ENCODE measurements at regions not wholly inside any gene's neighbourhood (a gene's known extent, or its start where the extent isn't known, plus 50 kb on each side); places are given as distances from the start of the nearest gene placed in this dataset.
"Not testable (repeated sequence)": the region's sequence is repeated elsewhere in the genome, so short reads cannot be mapped to it uniquely, and the experiment has no call there.

GRCh38 chrX:117835034-117835433 lies 281.6 kb downstream of the KLHL13 start:
- H4K20me1 ChIP-seq (ENCODE audit: insufficient read depth), result no peaks in the 10 kb centered on the region
- no peak overlapping the region for H3K4me2 ChIP-seq
- H3K79me2 ChIP-seq (ENCODE audit: insufficient read depth, low read depth), result no peaks in the 10 kb centered on the region
- H3K4me1 ChIP-seq (ENCODE audit: low read depth, poor library complexity, severe bottlenecking), result no peaks in the 10 kb centered on the region
- no peaks in the 10 kb centered on the region for H3K27me3 ChIP-seq (ENCODE audit: insufficient read depth, low read depth)
- no peak overlapping the region for H3K9ac ChIP-seq
- no peak overlapping the region for H2AFZ ChIP-seq (ENCODE audit: low read depth)
- H3K36me3 ChIP-seq (ENCODE audit: insufficient read depth), result no peaks in the 10 kb centered on the region
- no peak overlapping the region for H3K4me3 ChIP-seq (IDR thresholded peaks at IDR 0.05; ENCODE audit: insufficient read depth, low read depth, low read length)
- no peak for TF ChIP-seq CTCF (conservative IDR thresholded peaks at IDR 0.05; ENCODE audit: low read depth, low read length)
- H3K27ac ChIP-seq, result no peak overlapping the region

DNA sequence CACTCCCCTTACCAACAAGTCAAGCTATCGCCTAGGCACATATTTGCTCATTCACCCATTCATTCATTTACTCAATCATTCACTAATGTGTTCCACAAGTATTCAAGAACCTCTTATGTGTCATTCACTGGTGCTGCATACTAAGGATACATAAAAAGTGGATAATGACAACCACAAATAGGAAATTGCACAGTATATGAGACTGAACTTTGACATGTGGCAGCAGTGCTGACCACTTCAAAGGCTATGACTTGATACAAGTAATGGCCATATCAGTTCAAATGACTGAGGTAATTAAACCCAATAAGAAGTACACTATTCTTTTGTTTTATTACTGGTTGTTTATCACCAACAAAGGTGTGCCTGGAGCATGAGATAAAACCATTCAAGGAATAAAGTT lies 282.5 kb downstream of the KLHL13 start:
- Histone ChIP-seq H3K9ac (no peak overlapping the region), H3K27me3 (ENCODE audit: insufficient read depth, low read depth) (no peaks in the 10 kb centered on the region), H2AFZ (ENCODE audit: low read depth) (no peak overlapping the region), H4K20me1 (ENCODE audit: insufficient read depth) (no peaks in the 10 kb centered on the region), H3K4me2 (no peak overlapping the region), H3K4me3 (IDR thresholded peaks at IDR 0.05; ENCODE audit: insufficient read depth, low read depth, low read length) (no peak overlapping the region), H3K4me1 (ENCODE audit: low read depth, poor library complexity, severe bottlenecking) (no peaks in the 10 kb centered on the region), H3K27ac (no peak overlapping the region), H3K79me2 (ENCODE audit: insufficient read depth, low read depth) (no peaks in the 10 kb centered on the region), H3K36me3 (ENCODE audit: insufficient read depth) (no peaks in the 10 kb centered on the region)
- TF ChIP-seq CTCF (conservative IDR thresholded peaks at IDR 0.05; ENCODE audit: low read depth, low read length), result no peak

- H3K27ac ChIP-seq; H3K36me3 ChIP-seq (ENCODE audit: insufficient read depth); H3K4me3 ChIP-seq (IDR thresholded peaks at IDR 0.05; ENCODE audit: insufficient read depth, low read depth, low read length); H3K4me1 ChIP-seq (ENCODE audit: low read depth, poor library complexity, severe bottlenecking); H3K27me3 ChIP-seq (ENCODE audit: insufficient read depth, low read depth); H3K79me2 ChIP-seq (ENCODE audit: insufficient read depth, low read depth); H4K20me1 ChIP-seq (ENCODE audit: insufficient read depth); H3K9ac ChIP-seq; H3K4me2 ChIP-seq; H2AFZ ChIP-seq (ENCODE audit: low read depth): not testable (repeated sequence)
Observed at GRCh38 chrX:117821472-117821871, 295.1 kb downstream of the KLHL13 start.

GRCh38 chrX:117808426-117808825 lies 308.2 kb downstream of the KLHL13 start:
- TF ChIP-seq CTCF (conservative IDR thresholded peaks at IDR 0.05; ENCODE audit: low read depth, low read length), result no peak

DNA sequence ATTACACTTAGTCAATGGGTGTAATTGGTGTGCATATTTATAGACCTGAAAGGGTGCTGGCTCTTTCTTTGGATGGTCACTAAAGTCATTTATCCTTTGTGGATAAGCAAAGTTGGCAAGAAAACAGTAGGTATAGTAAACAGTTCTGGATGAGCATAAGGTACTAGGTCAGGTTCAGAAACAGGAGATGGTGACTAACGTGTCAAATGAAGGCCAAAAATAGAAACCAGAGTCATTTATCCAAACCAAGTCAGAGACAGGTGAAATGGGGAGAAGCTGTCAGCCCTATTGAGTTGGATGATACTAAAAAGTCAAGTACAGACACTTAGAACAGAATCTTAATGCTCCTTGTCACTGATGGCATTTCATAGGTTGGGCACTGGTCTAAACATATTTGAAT lies 313.1 kb downstream of the KLHL13 start:
- Histone ChIP-seq H3K4me1 (ENCODE audit: low read depth, poor library complexity, severe bottlenecking) (no peaks in the 10 kb centered on the region), H3K27ac (no peak overlapping the region), H3K27me3 (ENCODE audit: insufficient read depth, low read depth) (no peaks in the 10 kb centered on the region), H4K20me1 (ENCODE audit: insufficient read depth) (no peaks in the 10 kb centered on the region), H3K4me3 (IDR thresholded peaks at IDR 0.05; ENCODE audit: insufficient read depth, low read depth, low read length) (no peak overlapping the region), H3K36me3 (ENCODE audit: insufficient read depth) (no peaks in the 10 kb centered on the region), H2AFZ (ENCODE audit: low read depth) (no peak overlapping the region), H3K4me2 (no peak overlapping the region), H3K9ac (no peak overlapping the region), H3K79me2 (ENCODE audit: insufficient read depth, low read depth) (no peaks in the 10 kb centered on the region)
- no peak for TF ChIP-seq CTCF (conservative IDR thresholded peaks at IDR 0.05; ENCODE audit: low read depth, low read length)

More at GRCh38 chrX:117808426-117808825, 308.2 kb downstream of the KLHL13 start:
- Histone ChIP-seq H3K4me3 (IDR thresholded peaks at IDR 0.05; ENCODE audit: insufficient read depth, low read depth, low read length) (no peak overlapping the region), H3K36me3 (ENCODE audit: insufficient read depth) (no peaks in the 10 kb centered on the region), H3K27me3 (ENCODE audit: insufficient read depth, low read depth) (no peaks in the 10 kb centered on the region), H3K4me1 (ENCODE audit: low read depth, poor library complexity, severe bottlenecking) (no peaks in the 10 kb centered on the region), H3K27ac (no peak overlapping the region), H4K20me1 (ENCODE audit: insufficient read depth) (no peaks in the 10 kb centered on the region), H3K4me2 (no peak overlapping the region), H3K9ac (no peak overlapping the region), H2AFZ (ENCODE audit: low read depth) (no peak overlapping the region), H3K79me2 (ENCODE audit: insufficient read depth, low read depth) (no peaks in the 10 kb centered on the region)

Measured in KMS-11 (cell line).